AG04450 (cell line): ENCODE measurements at regions not wholly inside any gene's neighbourhood (a gene's known extent, or its start where the extent isn't known, plus 50 kb on each side); places are given as distances from the start of the nearest gene placed in this dataset.

Experiments used
- CTCF ChIA-PET: fragments of 300-600, 350-600 bp; formaldehyde crosslinking; extraction: SDS; loops from one replicate; lab custom pipeline; 2022; ENCODE audit warnings: antibody characterized with exemption, inconsistent platforms; lab: Charles Lee
- POLR2A ChIA-PET: fragments of 350-600 bp; formaldehyde crosslinking; extraction: SDS; loops from one replicate; lab custom pipeline; 2021; ENCODE audit warnings: antibody characterized with exemption, inconsistent platforms; lab: Yijun Ruan, JAX
- DNase-seq: peaks from one replicate; pipeline ENCODE4 v3.0.0-alpha.2; 2011; ENCODE audit warnings: low read depth, low spot score
- H3K27ac ChIP-seq: one replicate; pipeline ENCODE4 v1.5.1; 2012; ENCODE audit warnings: low read depth, low read length, control low read depth
- H3K27me3 ChIP-seq: one replicate; pipeline ENCODE4 v1.6.0; 2012; ENCODE audit warnings: low read length; ENCODE audit not compliant: control insufficient read depth, insufficient read depth
- H3K4me3 ChIP-seq: 2 replicates; pipeline ENCODE4 v1.5.1; 2011; ENCODE audit warnings: mild to moderate bottlenecking, low read depth, low read length, control low read depth
- H3K9me3 ChIP-seq: 2 replicates; pipeline ENCODE4 v1.5.1; 2012; ENCODE audit warnings: low read length; ENCODE audit not compliant: control insufficient read depth, insufficient read depth
- CTCF ChIP-seq: IDR thresholded peaks from 2 replicates; pipeline ENCODE4 v1.5.1; 2011; ENCODE audit warnings: low read depth, low read length, control low read depth, inconsistent platforms

- Histone ChIP-seq H3K4me3 (no peak overlapping the region), H3K27ac (no peak overlapping the region), H3K27me3 (peaks cover 9% of the 10 kb centered on the region), H3K9me3 (no peaks in the 10 kb centered on the region)
- CTCF ChIA-PET, result interaction anchor here (0.6 to 1.1 kb wide), 2 partner anchors 67 to 716 kb away, joined by 3 to 12 read pairs; partner anchors contain the start of gene SORL1
- DNase-seq, result no peak
- POLR2A ChIA-PET, result no interaction called here
- no peak for TF ChIP-seq CTCF
These were observed 66.4 kb upstream of the SORL1 start for GRCh38 chr11:121385688-121386087.
